ENCODE measurements at regions not wholly inside any gene's neighbourhood (a gene's known extent, or its start where the extent isn't known, plus 50 kb on each side); places are given as distances from the start of the nearest gene placed in this dataset.

- TF ChIP-seq GMEB2 (CRISPR knock-in tag; IDR thresholded peaks at IDR 0.05; ENCODE audit: low read depth) (no peak), ZNF557 (CRISPR knock-in tag; IDR thresholded peaks at IDR 0.05) (0 out of 2 replicates have a peak, but pooled peaks have one; percentile 38), ZKSCAN5 (CRISPR knock-in tag; IDR thresholded peaks at IDR 0.05) (no peak), ZNF773 (CRISPR knock-in tag; IDR thresholded peaks at IDR 0.05; ENCODE audit: borderline replicate concordance) (no peak), ELF1 (CRISPR knock-in tag; IDR thresholded peaks at IDR 0.05) (0 out of 2 replicates have a peak, but pooled peaks have one; percentile 23), ZNF597 (CRISPR knock-in tag; IDR thresholded peaks at IDR 0.05) (no peak), RARA (CRISPR knock-in tag; IDR thresholded peaks at IDR 0.05) (peak; percentile 94), HNF4A (CRISPR knock-in tag; IDR thresholded peaks at IDR 0.05) (peak; percentile 59), ZNF256 (CRISPR knock-in tag; conservative IDR thresholded peaks at IDR 0.05) (no peak), TEAD2 (CRISPR knock-in tag; IDR thresholded peaks at IDR 0.05) (no peak), NBN (conservative IDR thresholded peaks at IDR 0.05) (no peak), RFX5 (IDR thresholded peaks at IDR 0.05; ENCODE audit: low read depth, low read length) (no peak), SMAD1 (CRISPR knock-in tag; IDR thresholded peaks at IDR 0.05; ENCODE audit: borderline replicate concordance, low read depth) (no peak), POGK (CRISPR knock-in tag; conservative IDR thresholded peaks at IDR 0.05) (no peak), MAX (IDR thresholded peaks at IDR 0.05) (peak; percentile 46; the same call in 1 of the 2 replicates), ZNF225 (CRISPR knock-in tag; IDR thresholded peaks at IDR 0.05) (no peak), ARID4A (CRISPR knock-in tag; IDR thresholded peaks at IDR 0.05; ENCODE audit: borderline replicate concordance) (no peak), ZNF329 (CRISPR knock-in tag; IDR thresholded peaks at IDR 0.05; ENCODE audit: low read depth) (no peak), ZNF160 (CRISPR knock-in tag; IDR thresholded peaks at IDR 0.05) (no peak), KAT8 (CRISPR knock-in tag; IDR thresholded peaks at IDR 0.05) (no peak), PHF8 (CRISPR knock-in tag; IDR thresholded peaks at IDR 0.05) (no peak), ZNF552 (CRISPR knock-in tag; IDR thresholded peaks at IDR 0.05; ENCODE audit: borderline replicate concordance) (no peak), ZSCAN9 (CRISPR knock-in tag; IDR thresholded peaks at IDR 0.05; ENCODE audit: borderline replicate concordance) (no peak), WIZ (CRISPR knock-in tag; IDR thresholded peaks at IDR 0.05) (no peak)
Measured at GRCh38 chr12:53808023-53808705, 56.4 kb upstream of the CISTR start (continued).

Measured in HepG2 (cell line).